ENCODE measurements at regions not wholly inside any gene's neighbourhood (a gene's known extent, or its start where the extent isn't known, plus 50 kb on each side); places are given as distances from the start of the nearest gene placed in this dataset.

- no peak for TF ChIP-seq CTCF (IDR thresholded peaks at IDR 0.05; ENCODE audit: low read length)
- no peak for TF ChIP-seq EZH2 (optimal IDR thresholded peaks at IDR 0.05; ENCODE audit: low read depth, low read length)
Observed at GRCh38 chr17:5901731-5902130, 168.4 kb upstream of the WSCD1 start.
